Vagina (tissue), 2 donors: ENCODE measurements at regions not wholly inside any gene's neighbourhood (a gene's known extent, or its start where the extent isn't known, plus 50 kb on each side); places are given as distances from the start of the nearest gene placed in this dataset.

Experiments
- POLR2A ChIP-seq, 2 donors: fragments of 450-650 bp; IDR thresholded peaks; one replicate each; pipeline ENCODE4 v1.6.1; 2017; ENCODE audit warnings: antibody characterized with exemption in 2 of 2, mild to moderate bottlenecking in 2 of 2, moderate library complexity in 2 of 2
- POLR2AphosphoS5 ChIP-seq, 2 donors: sonication (generic); formaldehyde crosslinking; IDR thresholded peaks; one replicate each; pipeline ENCODE4 v1.9.0; 2017; ENCODE audit warnings: antibody characterized with exemption in 2 of 2, mild to moderate bottlenecking in 2 of 2, low read depth in 1 of 2; ENCODE audit not compliant: insufficient read depth in 1 of 2
- TF ChIP-seq, protein P1 (sequence below), 3 experiments: fragments of 450-650 bp in 2 of 3; fragments of 200-600 bp in 1 of 3; sonication (generic) in 1 of 3; IDR thresholded peaks; one replicate each; pipeline ENCODE4 v1.5.1; 2017 to 2019; ENCODE audit warnings: antibody characterized with exemption in 3 of 3, mild to moderate bottlenecking in 2 of 3, moderate library complexity in 2 of 3

DNA sequence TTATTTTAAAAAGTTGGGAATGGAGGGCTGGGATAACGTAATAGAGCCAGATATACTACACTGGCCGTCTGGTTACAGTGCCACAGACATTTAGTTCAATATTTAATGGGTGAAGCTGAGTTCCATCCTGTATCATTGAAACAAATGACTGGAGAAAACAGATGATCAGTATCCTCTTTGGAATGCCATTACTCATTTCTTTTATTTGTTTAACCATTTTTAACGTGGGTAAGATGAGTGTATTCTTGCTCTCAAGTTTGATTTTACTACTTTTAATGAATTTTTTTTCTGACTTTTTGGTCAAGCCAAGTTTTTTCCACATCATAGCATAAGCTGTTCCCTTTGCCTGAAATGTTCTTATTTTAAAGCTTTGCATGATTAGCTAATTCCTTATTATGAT, 53.9 kb upstream of the GRM7 start:
- TF ChIP-seq POLR2AphosphoS5 (IDR thresholded peaks at IDR 0.05; ENCODE audit: insufficient read depth in 1 of 2, low read depth in 1 of 2) (no peak), POLR2A (IDR thresholded peaks at IDR 0.05) (no peak)
- TF ChIP-seq, protein P1, sequence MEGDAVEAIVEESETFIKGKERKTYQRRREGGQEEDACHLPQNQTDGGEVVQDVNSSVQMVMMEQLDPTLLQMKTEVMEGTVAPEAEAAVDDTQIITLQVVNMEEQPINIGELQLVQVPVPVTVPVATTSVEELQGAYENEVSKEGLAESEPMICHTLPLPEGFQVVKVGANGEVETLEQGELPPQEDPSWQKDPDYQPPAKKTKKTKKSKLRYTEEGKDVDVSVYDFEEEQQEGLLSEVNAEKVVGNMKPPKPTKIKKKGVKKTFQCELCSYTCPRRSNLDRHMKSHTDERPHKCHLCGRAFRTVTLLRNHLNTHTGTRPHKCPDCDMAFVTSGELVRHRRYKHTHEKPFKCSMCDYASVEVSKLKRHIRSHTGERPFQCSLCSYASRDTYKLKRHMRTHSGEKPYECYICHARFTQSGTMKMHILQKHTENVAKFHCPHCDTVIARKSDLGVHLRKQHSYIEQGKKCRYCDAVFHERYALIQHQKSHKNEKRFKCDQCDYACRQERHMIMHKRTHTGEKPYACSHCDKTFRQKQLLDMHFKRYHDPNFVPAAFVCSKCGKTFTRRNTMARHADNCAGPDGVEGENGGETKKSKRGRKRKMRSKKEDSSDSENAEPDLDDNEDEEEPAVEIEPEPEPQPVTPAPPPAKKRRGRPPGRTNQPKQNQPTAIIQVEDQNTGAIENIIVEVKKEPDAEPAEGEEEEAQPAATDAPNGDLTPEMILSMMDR (IDR thresholded peaks at IDR 0.05) = no peak
